ENCODE measurements at regions not wholly inside any gene's neighbourhood (a gene's known extent, or its start where the extent isn't known, plus 50 kb on each side); places are given as distances from the start of the nearest gene placed in this dataset.

DNA sequence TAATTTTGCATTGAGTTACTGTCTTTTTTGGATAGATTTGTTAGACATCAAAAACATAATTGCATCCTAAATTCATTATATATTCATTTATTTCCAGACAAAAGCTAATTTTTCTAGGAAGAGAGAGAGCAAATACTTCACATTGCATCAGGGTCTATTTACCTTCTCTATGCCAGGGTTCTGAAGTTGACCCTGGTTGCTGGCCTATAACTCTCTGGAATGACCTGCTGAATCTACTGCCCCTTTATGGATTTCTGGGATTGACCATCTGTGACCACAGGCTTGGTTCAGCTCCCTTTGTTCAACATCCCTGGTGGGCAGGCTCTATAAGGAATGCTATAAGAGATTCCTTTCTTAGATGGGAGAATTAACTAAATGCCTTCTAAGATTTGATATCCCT lies 414.8 kb upstream of the STXBP6 start:
- TF ChIP-seq, protein P1, sequence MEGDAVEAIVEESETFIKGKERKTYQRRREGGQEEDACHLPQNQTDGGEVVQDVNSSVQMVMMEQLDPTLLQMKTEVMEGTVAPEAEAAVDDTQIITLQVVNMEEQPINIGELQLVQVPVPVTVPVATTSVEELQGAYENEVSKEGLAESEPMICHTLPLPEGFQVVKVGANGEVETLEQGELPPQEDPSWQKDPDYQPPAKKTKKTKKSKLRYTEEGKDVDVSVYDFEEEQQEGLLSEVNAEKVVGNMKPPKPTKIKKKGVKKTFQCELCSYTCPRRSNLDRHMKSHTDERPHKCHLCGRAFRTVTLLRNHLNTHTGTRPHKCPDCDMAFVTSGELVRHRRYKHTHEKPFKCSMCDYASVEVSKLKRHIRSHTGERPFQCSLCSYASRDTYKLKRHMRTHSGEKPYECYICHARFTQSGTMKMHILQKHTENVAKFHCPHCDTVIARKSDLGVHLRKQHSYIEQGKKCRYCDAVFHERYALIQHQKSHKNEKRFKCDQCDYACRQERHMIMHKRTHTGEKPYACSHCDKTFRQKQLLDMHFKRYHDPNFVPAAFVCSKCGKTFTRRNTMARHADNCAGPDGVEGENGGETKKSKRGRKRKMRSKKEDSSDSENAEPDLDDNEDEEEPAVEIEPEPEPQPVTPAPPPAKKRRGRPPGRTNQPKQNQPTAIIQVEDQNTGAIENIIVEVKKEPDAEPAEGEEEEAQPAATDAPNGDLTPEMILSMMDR (conservative IDR thresholded peaks at IDR 0.05; ENCODE audit: low read depth, low read length) = no peak
- no peak for TF ChIP-seq EZH2 (IDR thresholded peaks at IDR 0.05; ENCODE audit: low read length, unreplicated experiment)
- no peak for TF ChIP-seq EZH2phosphoT487 (IDR thresholded peaks at IDR 0.05; ENCODE audit: borderline replicate concordance, low read length)

Measured in PC-3 (cell line).